ENCODE measurements at regions not wholly inside any gene's neighbourhood (a gene's known extent, or its start where the extent isn't known, plus 50 kb on each side); places are given as distances from the start of the nearest gene placed in this dataset.
A peak's percentile ranks its signal among the peaks of the same experiment; 100 is the strongest.

GRCh38 chr5:174916227-174916626, 191.8 kb downstream of the MSX2 start:
- no peak for DNase-seq (ENCODE audit: low read depth)
- H3K4me3 ChIP-seq (ENCODE audit: control insufficient read depth, low read depth, low read length): no peak overlapping the region
- no peak for TF ChIP-seq CTCF (IDR thresholded peaks at IDR 0.05; ENCODE audit: control insufficient read depth, insufficient read depth, low read depth, low read length, missing control alignments)

GRCh38 chr5:174911118-174911517, 186.7 kb downstream of the MSX2 start:
- no peak overlapping the region for H3K4me3 ChIP-seq (ENCODE audit: control insufficient read depth, low read depth, low read length)
- TF ChIP-seq CTCF (IDR thresholded peaks at IDR 0.05; ENCODE audit: control insufficient read depth, insufficient read depth, low read depth, low read length, missing control alignments): no peak
- no peak for DNase-seq (ENCODE audit: low read depth)

GRCh38 chr5:174910245-174910737, 185.9 kb downstream of the MSX2 start:
- TF ChIP-seq CTCF (IDR thresholded peaks at IDR 0.05; ENCODE audit: control insufficient read depth, insufficient read depth, low read depth, low read length, missing control alignments): peak; percentile 97
- H3K4me3 ChIP-seq (ENCODE audit: control insufficient read depth, low read depth, low read length): peak overlapping the region; percentile 20
- no peak for DNase-seq (ENCODE audit: low read depth)

GRCh38 chr5:174903172-174903732, 178.9 kb downstream of the MSX2 start:
- H3K4me3 ChIP-seq (ENCODE audit: control insufficient read depth, low read depth, low read length): no peak overlapping the region
- DNase-seq (ENCODE audit: low read depth): no peak
- TF ChIP-seq CTCF (IDR thresholded peaks at IDR 0.05; ENCODE audit: control insufficient read depth, insufficient read depth, low read depth, low read length, missing control alignments): peak; percentile 4

GRCh38 chr5:174901336-174901735, 177.0 kb downstream of the MSX2 start:
- no peak for DNase-seq (ENCODE audit: low read depth)
- H3K4me3 ChIP-seq (ENCODE audit: control insufficient read depth, low read depth, low read length): no peak overlapping the region
- TF ChIP-seq CTCF (IDR thresholded peaks at IDR 0.05; ENCODE audit: control insufficient read depth, insufficient read depth, low read depth, low read length, missing control alignments): no peak

GRCh38 chr5:174900240-174900865, 176.0 kb downstream of the MSX2 start:
- no peak overlapping the region for H3K4me3 ChIP-seq (ENCODE audit: control insufficient read depth, low read depth, low read length)
- DNase-seq (ENCODE audit: low read depth): no peak
- TF ChIP-seq CTCF (IDR thresholded peaks at IDR 0.05; ENCODE audit: control insufficient read depth, insufficient read depth, low read depth, low read length, missing control alignments): no peak

Measured in AG09309 (cell line).